GM21723 (cell line): ENCODE measurements at regions not wholly inside any gene's neighbourhood (a gene's known extent, or its start where the extent isn't known, plus 50 kb on each side); places are given as distances from the start of the nearest gene placed in this dataset.
A peak's percentile ranks its signal among the peaks of the same experiment; 100 is the strongest.

Experiments
- ATAC-seq: cut with Tn5 transposase; IDR thresholded peaks from one replicate; pipeline ENCODE4 v1.9.1; 2021; ENCODE audit warnings: mild to moderate bottlenecking, moderate library complexity; ENCODE audit not compliant: unreplicated experiment

DNA sequence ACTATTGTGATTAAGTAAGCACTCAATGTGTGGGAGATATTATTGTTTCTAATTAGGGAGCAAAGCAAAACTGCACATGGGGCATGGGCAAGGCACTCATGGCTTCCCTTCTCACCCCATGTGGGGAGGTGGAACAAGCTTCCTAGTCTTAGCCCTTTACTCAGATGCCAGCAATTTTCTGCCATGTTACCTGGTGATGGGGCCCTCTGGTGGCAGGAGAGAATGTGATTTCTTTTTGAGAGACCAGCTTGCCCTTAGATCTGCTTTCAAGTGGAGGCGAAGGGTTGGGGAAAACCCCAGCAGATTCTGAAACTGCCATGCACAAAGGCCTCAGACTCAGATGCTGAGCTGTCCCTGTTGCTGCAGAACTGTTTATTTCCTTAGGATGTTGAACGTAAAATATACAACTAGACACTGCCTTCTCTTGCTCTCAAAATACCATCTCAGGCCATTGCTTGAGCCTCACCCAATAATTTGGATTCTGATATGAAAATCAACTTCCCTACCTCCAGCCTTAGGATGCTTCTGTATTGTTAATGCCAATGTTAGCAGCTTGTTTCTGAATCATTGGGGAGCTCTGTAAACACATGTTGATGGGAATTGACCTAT, 130.2 kb upstream of the TPRG1 start:
- ATAC-seq, result peak; percentile 98

DNA sequence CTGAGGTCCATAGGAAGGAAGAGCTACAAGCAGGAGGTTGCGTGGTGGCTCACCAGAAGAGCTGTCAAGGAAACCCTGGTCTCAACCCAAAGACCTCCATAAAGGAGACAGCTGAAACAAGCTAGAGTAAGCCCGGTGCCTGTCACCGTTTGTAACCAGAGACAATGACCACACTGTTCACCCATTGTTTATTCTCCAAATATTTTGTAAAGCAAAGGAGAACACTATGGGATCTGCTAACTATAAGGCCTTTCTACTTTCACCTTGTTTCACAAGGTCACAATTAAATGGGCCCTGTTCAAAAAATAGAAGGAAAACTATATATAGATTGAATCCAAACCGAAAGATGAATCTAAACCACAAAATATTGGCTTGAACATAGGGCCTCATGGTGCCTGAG, 128.9 kb upstream of the TPRG1 start:
- no peak for ATAC-seq

DNA sequence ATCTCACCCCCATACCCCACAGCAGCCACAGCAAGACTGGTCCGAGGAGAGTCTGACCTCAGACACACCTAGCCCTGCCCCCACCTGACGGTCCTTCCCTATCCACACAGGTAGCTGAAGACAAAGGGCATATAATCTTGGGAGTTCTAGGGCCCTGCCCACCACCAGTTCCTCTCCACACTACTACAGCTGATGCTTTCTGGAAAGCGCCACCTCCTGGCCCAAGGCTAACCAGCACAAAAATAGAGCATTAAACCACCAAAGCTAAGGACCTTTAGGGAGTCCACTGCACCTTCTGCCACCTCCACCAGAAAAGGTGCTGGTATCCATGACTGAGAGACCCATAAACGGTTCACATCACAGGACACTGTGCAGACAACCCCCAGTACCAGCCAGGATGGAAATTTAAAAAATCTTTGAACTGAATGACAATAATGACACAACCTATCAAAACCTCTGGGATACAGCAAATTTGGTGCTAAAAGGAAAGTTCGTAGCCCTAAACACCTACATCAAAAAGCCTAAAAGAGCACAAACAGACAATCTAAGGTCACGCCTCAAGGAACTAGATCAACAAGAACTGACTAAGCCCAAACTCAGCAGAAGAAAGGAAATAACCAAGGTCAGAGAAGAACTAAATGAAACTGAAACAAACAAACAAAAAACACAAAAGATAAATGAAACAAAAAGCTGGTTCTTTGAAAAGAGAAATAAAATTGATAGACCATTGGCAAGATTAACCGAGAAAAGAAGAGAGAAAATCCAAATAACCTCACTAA, 122.1 kb upstream of the TPRG1 start:
- ATAC-seq, result no peak

DNA sequence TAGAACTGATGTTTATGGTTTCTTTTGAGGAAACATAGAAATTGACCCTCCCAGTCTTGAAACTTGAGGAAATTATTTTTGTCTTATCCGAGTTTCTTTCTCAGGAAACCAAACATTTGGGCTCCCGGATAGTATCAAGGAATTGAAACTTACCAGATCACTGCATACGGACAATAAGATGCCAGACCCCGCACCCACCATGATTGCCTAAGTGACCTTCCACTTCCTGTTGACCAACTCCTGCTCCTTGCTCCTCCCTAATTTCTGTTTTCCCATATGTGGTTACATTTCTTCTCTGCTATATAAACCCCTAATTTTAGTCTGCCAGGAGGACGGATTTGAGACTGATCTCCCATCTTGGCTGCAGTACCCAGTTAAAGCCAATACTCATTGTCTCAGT, 118.4 kb upstream of the TPRG1 start:
- no peak for ATAC-seq

DNA sequence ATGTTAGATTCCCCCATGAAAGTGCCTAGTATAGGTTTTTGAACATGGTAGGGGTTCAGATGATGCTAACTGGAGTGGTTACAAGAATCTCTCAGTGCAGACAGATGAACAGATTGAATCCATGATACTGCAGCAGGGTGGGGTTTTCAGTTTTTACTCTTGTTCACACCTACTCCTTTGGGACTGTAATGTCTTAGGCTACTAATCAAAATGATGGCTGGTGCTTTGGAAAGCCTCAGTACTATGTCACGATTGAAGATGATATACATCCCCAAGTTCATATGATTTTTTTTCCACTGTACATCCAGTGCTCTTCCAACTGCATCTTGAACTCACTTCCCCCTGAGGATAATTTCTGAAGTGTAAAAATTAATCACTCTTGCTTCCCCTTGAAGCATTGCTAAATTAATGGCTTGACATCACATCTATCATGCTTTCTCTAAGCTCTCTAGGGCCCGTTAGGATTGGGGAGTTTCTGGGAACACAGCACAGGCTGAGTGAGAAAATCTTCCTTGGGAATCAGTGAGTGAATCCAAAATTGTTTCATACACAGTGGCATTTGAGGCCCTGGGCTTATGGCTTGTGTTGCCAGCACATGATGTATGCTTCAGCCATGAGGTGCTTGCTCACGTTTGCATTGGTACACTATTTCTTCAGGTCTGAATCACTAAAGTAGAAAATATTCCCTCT, 115.0 kb upstream of the TPRG1 start:
- ATAC-seq, result no peak

GRCh38 chr3:189057369-189057768, 114.4 kb upstream of the TPRG1 start:
- no peak for ATAC-seq

- no peak for ATAC-seq
Observed at GRCh38 chr3:189058071-189058470, 113.7 kb upstream of the TPRG1 start.

DNA sequence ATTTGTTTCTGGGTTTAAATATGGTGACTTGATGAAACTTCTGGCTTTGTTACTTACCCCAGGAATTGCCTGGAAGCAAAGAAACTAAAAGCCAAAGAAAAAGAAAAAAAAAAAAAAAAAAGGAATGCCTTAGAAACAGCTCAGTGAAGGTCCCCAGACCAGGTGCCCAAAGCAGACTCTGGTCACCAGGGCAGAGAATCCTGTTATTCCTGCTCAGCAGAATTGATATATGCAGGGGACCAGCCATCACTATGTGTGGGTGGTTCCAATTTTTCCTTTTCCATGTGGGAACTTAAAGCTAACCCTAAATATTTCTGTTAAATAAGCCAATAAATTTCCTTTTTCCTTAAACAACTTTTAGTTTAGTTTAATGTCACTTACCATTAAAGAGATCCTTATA, 100.8 kb upstream of the TPRG1 start:
- ATAC-seq, result no peak

GRCh38 chr3:189071446-189071845, 100.3 kb upstream of the TPRG1 start:
- peak; percentile 61 for ATAC-seq

- no peak for ATAC-seq
Observed at GRCh38 chr3:189076449-189076848, 95.3 kb upstream of the TPRG1 start.

DNA sequence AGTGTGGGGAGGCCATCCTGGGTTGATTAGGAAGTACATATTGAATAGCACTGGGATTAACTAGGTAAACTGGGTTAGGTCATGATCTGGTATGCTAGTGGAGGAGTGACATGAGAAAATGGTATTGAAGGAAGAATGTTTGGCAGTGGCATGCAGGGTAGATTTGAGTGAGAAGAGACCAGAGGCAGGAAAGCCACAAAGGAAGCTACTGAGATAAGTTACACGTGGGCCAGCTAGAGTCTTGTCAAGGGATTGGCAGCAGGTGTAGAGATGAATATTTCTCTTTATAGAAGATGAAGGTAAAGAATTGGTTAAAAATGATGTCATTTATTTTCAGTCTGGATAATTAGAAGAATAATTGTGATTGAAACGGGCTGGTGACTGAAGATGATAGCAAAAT, 91.0 kb upstream of the TPRG1 start:
- no peak for ATAC-seq

- ATAC-seq, result no peak
Observed at GRCh38 chr3:189082666-189083427, 88.9 kb upstream of the TPRG1 start.

GRCh38 chr3:189084620-189085019, 87.2 kb upstream of the TPRG1 start:
- no peak for ATAC-seq

DNA sequence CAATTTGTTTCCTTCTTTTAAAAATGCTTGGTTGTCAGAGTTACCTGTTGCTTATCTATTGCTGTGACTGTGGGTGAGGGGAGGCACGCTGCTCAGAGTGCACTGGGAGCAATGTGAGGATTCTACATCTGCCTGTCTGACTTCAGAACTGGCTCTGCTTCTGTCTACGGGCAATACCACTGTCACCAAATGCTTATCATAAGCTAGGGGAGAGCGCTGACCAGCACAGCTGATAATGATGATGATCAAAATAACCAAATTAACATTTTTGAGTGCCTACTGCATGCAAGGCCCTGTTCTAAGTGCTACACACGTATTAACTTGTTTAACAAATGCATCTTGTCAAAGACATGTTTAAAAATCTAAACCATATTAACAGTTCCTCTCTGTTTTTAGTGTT, 79.2 kb upstream of the TPRG1 start:
- no peak for ATAC-seq

- no peak for ATAC-seq
Observed at GRCh38 chr3:189094539-189094938, 77.2 kb upstream of the TPRG1 start.

DNA sequence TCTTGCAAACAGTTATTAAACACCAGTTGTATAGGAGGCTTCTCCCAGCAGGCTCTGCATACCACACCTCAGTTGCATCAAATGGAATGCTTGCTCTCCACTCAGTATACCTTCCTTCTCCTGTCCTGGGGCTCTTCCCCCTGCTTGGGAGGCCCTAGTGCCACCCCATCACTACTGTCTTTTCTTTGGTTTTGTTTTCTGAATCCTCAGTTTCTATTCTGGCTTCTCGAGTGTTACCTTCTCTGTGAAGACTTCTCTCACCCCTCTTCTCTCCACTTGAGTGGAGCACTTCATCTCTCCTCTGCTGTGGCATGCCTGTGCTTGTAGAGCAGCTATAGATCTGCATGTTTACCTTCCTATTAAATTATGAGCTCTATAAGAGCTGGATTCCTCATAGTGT, 75.7 kb upstream of the TPRG1 start:
- no peak for ATAC-seq

GRCh38 chr3:189099031-189099471, 72.7 kb upstream of the TPRG1 start:
- ATAC-seq, result no peak

DNA sequence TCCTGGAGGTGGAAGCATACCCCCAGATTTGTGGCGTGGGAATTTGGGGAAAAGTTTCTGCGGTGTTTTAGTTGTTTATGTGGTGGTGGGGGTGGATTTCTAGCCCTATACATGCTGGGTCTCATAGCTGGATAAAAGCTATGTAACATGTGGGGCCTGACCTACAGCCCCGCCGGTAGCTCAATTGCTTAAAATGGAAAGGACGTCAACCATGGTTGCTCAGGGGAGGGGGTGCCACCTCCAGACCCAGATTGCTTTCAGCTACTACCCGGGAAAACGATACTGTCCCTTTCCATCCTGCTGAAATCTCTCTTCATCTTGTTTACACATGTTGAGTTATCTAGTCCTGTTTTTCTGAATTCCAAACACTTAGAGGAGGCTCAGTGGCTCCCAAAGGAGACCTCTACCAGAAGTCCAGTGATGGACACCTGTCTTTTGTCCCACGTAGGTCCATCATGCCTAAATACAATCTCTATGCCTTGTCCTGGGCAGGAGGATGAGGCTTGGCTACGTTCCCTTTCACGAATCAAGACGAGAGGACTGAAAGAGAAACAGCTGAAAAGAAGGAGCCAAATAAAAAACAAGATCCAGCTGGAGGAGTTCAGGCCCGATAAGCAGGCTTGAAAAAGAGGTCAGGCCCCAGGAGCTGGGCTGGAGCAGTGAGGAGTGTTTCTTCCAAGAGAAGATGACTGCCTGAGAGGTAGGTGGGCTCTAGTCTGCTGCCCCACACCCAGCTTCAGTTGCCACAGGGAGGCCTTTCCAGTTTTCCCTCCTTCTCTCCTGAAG, 72.1 kb upstream of the TPRG1 start:
- no peak for ATAC-seq

DNA sequence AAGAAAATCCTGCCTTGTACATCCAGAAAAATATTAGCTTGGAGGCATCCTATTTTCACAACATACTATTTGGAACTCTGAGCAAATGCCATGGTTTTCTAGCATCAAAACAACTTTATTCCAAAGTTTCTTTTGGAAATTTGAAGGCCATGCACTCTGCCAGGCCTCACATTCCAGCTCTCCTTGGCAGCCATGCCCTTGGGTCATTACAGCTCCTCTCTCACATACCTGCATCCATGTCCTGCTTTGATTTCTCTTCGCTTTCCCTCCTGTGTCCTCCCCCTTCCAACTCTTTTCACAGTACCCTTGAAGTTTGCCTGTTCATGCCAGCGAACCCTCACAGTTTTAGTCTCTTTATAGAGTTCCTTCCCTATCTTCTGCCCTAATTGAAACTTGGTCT, 70.9 kb upstream of the TPRG1 start:
- no peak for ATAC-seq

DNA sequence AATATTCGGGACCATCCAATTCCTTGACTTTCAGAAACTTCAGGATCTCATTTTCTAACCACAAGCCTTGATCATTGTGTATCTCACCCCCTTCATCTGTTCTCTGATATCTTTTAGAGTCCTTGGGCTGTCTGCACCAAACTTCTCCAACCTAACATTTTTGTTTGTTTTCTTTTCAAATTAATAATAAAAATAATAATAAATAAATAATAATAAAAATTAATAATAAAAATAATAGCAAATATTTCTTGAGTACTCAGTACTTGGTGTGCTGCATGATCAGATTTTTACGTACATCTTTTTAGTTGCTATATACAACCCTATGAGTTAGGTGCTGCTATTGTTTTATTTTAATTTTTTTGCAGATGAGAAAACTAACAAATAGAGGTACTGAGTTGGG, 70.2 kb upstream of the TPRG1 start:
- ATAC-seq, result no peak

GRCh38 chr3:189103208-189103607, 68.6 kb upstream of the TPRG1 start:
- no peak for ATAC-seq
